Parathyroid adenoma (tissue), 2 donors: ENCODE measurements at regions not wholly inside any gene's neighbourhood (a gene's known extent, or its start where the extent isn't known, plus 50 kb on each side); places are given as distances from the start of the nearest gene placed in this dataset.

Experiments used
- H2AFZ ChIP-seq: fragments of 300-600 bp; sonication (generic); one replicate; pipeline ENCODE4 v1.7.0; 2017; ENCODE audit warnings: antibody characterized with exemption, mild to moderate bottlenecking
- H3K27ac ChIP-seq: fragments of 300-600 bp; sonication (generic); one replicate; pipeline ENCODE4 v1.7.0; 2017
- H3K27me3 ChIP-seq: fragments of 300-600 bp; sonication (generic); one replicate; pipeline ENCODE4 v1.7.0; 2017; ENCODE audit warnings: low read length; ENCODE audit not compliant: control insufficient read depth, insufficient read depth
- H3K36me3 ChIP-seq: fragments of 300-600 bp; sonication (generic); one replicate; pipeline ENCODE4 v1.7.0; 2017; ENCODE audit warnings: low read length; ENCODE audit not compliant: control insufficient read depth, insufficient read depth
- H3K4me1 ChIP-seq: fragments of 300-600 bp; sonication (generic); one replicate; pipeline ENCODE4 v1.7.0; 2017; ENCODE audit warnings: control low read depth
- H3K4me2 ChIP-seq: fragments of 300-600 bp; sonication (generic); one replicate; pipeline ENCODE4 v1.7.0; 2017; ENCODE audit warnings: low read length
- H3K4me3 ChIP-seq: fragments of 300-600 bp; sonication (generic); one replicate; pipeline ENCODE4 v1.7.0; 2017; ENCODE audit warnings: low read depth, low read length
- H3K79me2 ChIP-seq: fragments of 300-600 bp; sonication (generic); one replicate; pipeline ENCODE4 v1.7.0; 2017; ENCODE audit warnings: control low read depth
- H3K9ac ChIP-seq: fragments of 300-600 bp; sonication (generic); one replicate; pipeline ENCODE4 v1.7.0; 2017; ENCODE audit warnings: mild to moderate bottlenecking
- H3K9me3 ChIP-seq: fragments of 300-600 bp; sonication (generic); one replicate; pipeline ENCODE4 v1.7.0; 2017; ENCODE audit warnings: low read length; ENCODE audit not compliant: control insufficient read depth
- CTCF ChIP-seq: fragments of 300-600 bp; sonication (generic); IDR thresholded peaks from one replicate; pipeline ENCODE4 v1.7.0; 2017; ENCODE audit warnings: antibody characterized with exemption, mild to moderate bottlenecking
- donor health status: primary hyperparathyroidism.

GRCh38 chr1:100607628-100608240, 69.8 kb downstream of the GPR88 start:
- no peak overlapping the region for H3K27ac ChIP-seq
- H3K36me3 ChIP-seq = no peaks in the 10 kb centered on the region
- H2AFZ ChIP-seq = no peak overlapping the region
- H3K27me3 ChIP-seq = no peaks in the 10 kb centered on the region
- H3K4me3 ChIP-seq = no peak overlapping the region
- TF ChIP-seq CTCF = no peak
- H3K4me1 ChIP-seq = no peaks in the 10 kb centered on the region
- no peak overlapping the region for H3K4me2 ChIP-seq
- no peaks in the 10 kb centered on the region for H3K79me2 ChIP-seq
- no peaks in the 10 kb centered on the region for H3K9me3 ChIP-seq
- H3K9ac ChIP-seq = no peak overlapping the region

- Histone ChIP-seq H3K9me3 (no peaks in the 10 kb centered on the region), H3K79me2 (no peaks in the 10 kb centered on the region), H3K9ac (no peak overlapping the region), H3K4me1 (no peaks in the 10 kb centered on the region), H3K4me2 (no peak overlapping the region), H3K36me3 (no peaks in the 10 kb centered on the region), H3K27ac (no peak overlapping the region), H3K27me3 (no peaks in the 10 kb centered on the region), H3K4me3 (no peak overlapping the region), H2AFZ (no peak overlapping the region)
- TF ChIP-seq CTCF = no peak
Observed at GRCh38 chr1:100609849-100610248, 71.9 kb downstream of the GPR88 start.

- Histone ChIP-seq H3K9me3 (no peaks in the 10 kb centered on the region), H3K27ac (no peak overlapping the region), H3K36me3 (no peaks in the 10 kb centered on the region), H3K9ac (no peak overlapping the region), H3K79me2 (no peaks in the 10 kb centered on the region), H3K4me1 (no peaks in the 10 kb centered on the region), H3K4me2 (no peak overlapping the region), H2AFZ (no peak overlapping the region), H3K4me3 (no peak overlapping the region), H3K27me3 (no peaks in the 10 kb centered on the region)
- no peak for TF ChIP-seq CTCF
Observed at GRCh38 chr1:100611086-100611485, 73.1 kb downstream of the GPR88 start.

GRCh38 chr1:100612540-100612939, 74.6 kb downstream of the GPR88 start:
- Histone ChIP-seq H3K9ac (no peak overlapping the region), H3K36me3 (no peaks in the 10 kb centered on the region), H3K27ac (no peak overlapping the region), H3K79me2 (no peaks in the 10 kb centered on the region), H2AFZ (no peak overlapping the region), H3K9me3 (no peaks in the 10 kb centered on the region), H3K4me1 (no peaks in the 10 kb centered on the region), H3K4me2 (no peak overlapping the region), H3K27me3 (no peaks in the 10 kb centered on the region), H3K4me3 (no peak overlapping the region)
- TF ChIP-seq CTCF = no peak

GRCh38 chr1:100613817-100614559, 76.0 kb downstream of the GPR88 start:
- Histone ChIP-seq H3K36me3 (no peaks in the 10 kb centered on the region), H3K9ac (no peak overlapping the region), H3K27me3 (no peaks in the 10 kb centered on the region), H3K27ac (no peak overlapping the region), H3K4me2 (no peak overlapping the region), H3K79me2 (no peaks in the 10 kb centered on the region), H3K4me3 (no peak overlapping the region), H3K4me1 (no peaks in the 10 kb centered on the region), H3K9me3 (no peaks in the 10 kb centered on the region), H2AFZ (no peak overlapping the region)
- TF ChIP-seq CTCF = no peak
